ENCODE measurements at regions not wholly inside any gene's neighbourhood (a gene's known extent, or its start where the extent isn't known, plus 50 kb on each side); places are given as distances from the start of the nearest gene placed in this dataset.

DNA sequence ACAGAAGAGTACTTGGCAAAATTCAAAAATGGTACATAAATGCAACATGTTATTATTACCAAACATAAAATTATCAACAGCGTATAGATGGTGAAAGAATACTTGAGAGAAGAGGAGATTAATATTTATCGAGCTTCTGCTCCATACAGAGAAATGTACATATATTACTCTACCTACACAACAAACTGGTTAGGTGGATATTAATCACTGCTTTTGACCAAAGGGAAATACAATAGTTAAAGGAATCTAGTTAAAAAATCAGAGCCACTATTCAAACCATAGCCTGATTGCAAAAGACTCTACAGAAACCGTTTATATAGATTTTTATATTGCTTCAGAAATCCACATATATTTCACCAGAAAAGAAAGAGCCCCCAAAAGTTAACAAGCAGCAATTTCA is 379.3 kb upstream of the PRMT6 start:
- TF ChIP-seq TAF1 (IDR thresholded peaks at IDR 0.05; ENCODE audit: borderline replicate concordance, low read depth, low read length), result no peak
- TF ChIP-seq POLR2A (IDR thresholded peaks at IDR 0.05; ENCODE audit: low read depth, low read length), result no peak
